Skeletal muscle tissue (tissue), 3 donors: ENCODE measurements at regions not wholly inside any gene's neighbourhood (a gene's known extent, or its start where the extent isn't known, plus 50 kb on each side); places are given as distances from the start of the nearest gene placed in this dataset.
"Not testable (repeated sequence)": the region's sequence is repeated elsewhere in the genome, so short reads cannot be mapped to it uniquely, and the experiment has no call there.

Source experiments
- H3K27ac ChIP-seq: one replicate; pipeline ENCODE4 v1.7.0; 2013; ENCODE audit warnings: mild to moderate bottlenecking, low read depth, low read length, inconsistent platforms
- H3K27me3 ChIP-seq, 3 donors: one replicate each; pipeline ENCODE4 v1.7.0; 2013; ENCODE audit warnings: low read length in 3 of 3; ENCODE audit not compliant: control insufficient read depth in 3 of 3, insufficient read depth in 3 of 3
- H3K36me3 ChIP-seq, 3 donors: one replicate each; pipeline ENCODE4 v1.7.0; 2013; ENCODE audit warnings: low read length in 3 of 3; ENCODE audit not compliant: control insufficient read depth in 3 of 3, insufficient read depth in 3 of 3
- H3K4me1 ChIP-seq, 3 donors: one replicate each; pipeline ENCODE4 v1.7.0; 2013; ENCODE audit warnings: low read length in 3 of 3, mild to moderate bottlenecking in 3 of 3; ENCODE audit not compliant: control insufficient read depth in 3 of 3, insufficient read depth in 3 of 3
- H3K4me3 ChIP-seq, 3 donors: one replicate each; pipeline ENCODE4 v1.7.0; 2013; ENCODE audit warnings: low read length in 3 of 3
- H3K9ac ChIP-seq, 3 donors: one replicate each; pipeline ENCODE4 v1.7.0; 2013; ENCODE audit warnings: low read length in 3 of 3, mild to moderate bottlenecking in 3 of 3, moderate library complexity in 2 of 3, low read depth in 1 of 3
- H3K9me3 ChIP-seq, 3 donors: one replicate each; pipeline ENCODE4 v1.7.0; 2013; ENCODE audit warnings: low read length in 3 of 3; ENCODE audit not compliant: control insufficient read depth in 3 of 3
- donor health status: Osteomylitis.

- H3K36me3 ChIP-seq = not testable (repeated sequence)
Measured at GRCh38 chr4:4004036-4004435, 222.7 kb downstream of the OTOP1 start.

DNA sequence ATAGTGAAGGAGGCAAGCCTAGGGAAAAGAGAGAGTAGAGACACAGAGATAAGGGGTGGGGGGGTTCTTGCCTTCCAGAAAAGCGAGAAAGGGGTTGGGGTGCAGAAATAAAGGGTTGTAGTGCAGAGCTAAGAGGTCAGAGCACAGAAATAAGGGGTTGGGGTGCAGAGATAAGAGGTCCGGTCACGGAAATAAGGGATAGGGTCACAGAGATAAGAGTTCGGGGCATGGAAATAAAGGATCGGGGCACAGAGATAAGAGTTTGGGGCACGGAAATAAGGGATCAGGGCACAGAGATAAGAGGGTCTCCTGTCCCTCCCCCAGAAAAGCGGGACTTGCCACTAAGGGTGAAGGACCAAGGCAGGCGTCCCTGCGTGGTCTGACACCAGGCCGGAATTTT, 222.0 kb downstream of the OTOP1 start:
- H3K4me1 ChIP-seq, H3K27ac ChIP-seq, H3K27me3 ChIP-seq, H3K36me3 ChIP-seq, H3K9me3 ChIP-seq, H3K4me3 ChIP-seq, H3K9ac ChIP-seq: not testable (repeated sequence)

More at GRCh38 chr4:4004036-4004435, 222.7 kb downstream of the OTOP1 start:
- not testable (repeated sequence) for H3K9ac ChIP-seq, H3K4me1 ChIP-seq, H3K9me3 ChIP-seq, H3K4me3 ChIP-seq, H3K27me3 ChIP-seq, H3K27ac ChIP-seq

GRCh38 chr4:4006356-4006755, 220.4 kb downstream of the OTOP1 start:
- H3K4me1 ChIP-seq, H3K4me3 ChIP-seq, H3K9ac ChIP-seq, H3K9me3 ChIP-seq, H3K36me3 ChIP-seq, H3K27ac ChIP-seq, H3K27me3 ChIP-seq: not testable (repeated sequence)

DNA sequence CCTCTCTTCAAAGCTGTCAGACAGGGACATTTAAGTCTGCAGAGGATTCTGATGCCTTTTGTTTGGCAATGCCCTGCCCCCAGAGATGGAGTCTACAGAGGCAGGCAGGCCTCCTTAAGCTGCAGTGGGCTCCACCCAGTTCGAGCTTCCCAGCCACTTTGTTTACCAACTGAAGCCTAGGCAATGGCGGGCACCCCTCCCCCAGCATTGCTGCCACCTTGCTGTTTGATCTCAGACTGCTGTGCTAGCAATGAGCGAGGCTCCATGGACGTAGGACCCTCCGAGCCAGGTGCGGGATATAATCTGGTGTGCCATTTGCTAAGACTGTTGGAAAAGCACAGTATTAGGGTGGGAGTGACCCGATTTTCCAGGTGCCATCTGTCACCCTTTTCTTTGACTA, 207.7 kb downstream of the OTOP1 start:
- H3K9ac ChIP-seq, H3K27ac ChIP-seq, H3K4me3 ChIP-seq, H3K9me3 ChIP-seq, H3K27me3 ChIP-seq, H3K36me3 ChIP-seq, H3K4me1 ChIP-seq: not testable (repeated sequence)

DNA sequence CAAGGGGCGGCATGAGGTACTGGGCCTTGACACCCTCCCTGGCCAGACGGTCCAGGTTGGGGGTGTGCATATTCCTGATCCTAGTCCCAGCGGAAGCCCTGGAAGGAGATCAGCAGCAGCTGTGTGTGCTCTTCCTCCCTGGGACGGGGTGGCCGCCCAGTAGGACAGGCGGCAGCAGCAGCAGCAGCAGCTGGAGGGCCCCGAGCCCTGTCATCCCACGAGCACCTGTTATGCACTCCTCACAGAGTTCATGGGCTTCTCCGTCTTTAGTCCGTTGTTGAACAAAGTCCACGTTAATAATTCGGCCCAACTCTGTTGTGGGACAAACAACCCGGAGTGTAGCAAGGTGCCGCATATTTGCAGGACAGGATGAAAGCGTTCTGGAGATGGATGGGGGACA, 205.6 kb downstream of the OTOP1 start:
- not testable (repeated sequence) for H3K9me3 ChIP-seq, H3K9ac ChIP-seq, H3K27me3 ChIP-seq, H3K36me3 ChIP-seq, H3K4me3 ChIP-seq, H3K27ac ChIP-seq, H3K4me1 ChIP-seq

GRCh38 chr4:4026708-4027107, 200.0 kb downstream of the OTOP1 start:
- not testable (repeated sequence) for H3K27me3 ChIP-seq, H3K4me3 ChIP-seq, H3K4me1 ChIP-seq, H3K9me3 ChIP-seq, H3K27ac ChIP-seq, H3K9ac ChIP-seq, H3K36me3 ChIP-seq

DNA sequence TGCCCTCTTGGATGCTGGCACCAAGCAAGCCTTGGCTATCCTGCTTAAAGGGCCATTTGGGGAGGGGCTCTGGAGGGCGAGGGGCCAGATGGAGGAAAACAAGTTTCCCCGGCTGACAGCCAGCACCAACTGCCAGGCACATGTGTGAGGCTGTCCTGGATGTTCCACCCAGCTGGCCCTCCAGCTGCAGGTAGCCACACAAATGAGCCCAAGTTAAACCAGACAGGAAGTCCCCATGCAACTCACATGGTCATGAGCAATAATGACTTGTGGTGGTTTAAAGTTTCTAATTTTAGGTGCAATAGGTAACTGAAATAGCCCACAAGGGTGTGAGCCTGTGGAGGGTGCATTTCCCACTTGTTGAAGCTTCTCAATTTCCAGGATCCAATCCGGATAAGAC, 198.0 kb downstream of the OTOP1 start:
- H3K4me1 ChIP-seq, H3K36me3 ChIP-seq, H3K9me3 ChIP-seq, H3K27me3 ChIP-seq, H3K4me3 ChIP-seq, H3K9ac ChIP-seq, H3K27ac ChIP-seq: not testable (repeated sequence)

GRCh38 chr4:4030509-4030908, 196.2 kb downstream of the OTOP1 start:
- not testable (repeated sequence) for H3K27ac ChIP-seq, H3K4me3 ChIP-seq, H3K9ac ChIP-seq, H3K9me3 ChIP-seq, H3K27me3 ChIP-seq, H3K36me3 ChIP-seq, H3K4me1 ChIP-seq

DNA sequence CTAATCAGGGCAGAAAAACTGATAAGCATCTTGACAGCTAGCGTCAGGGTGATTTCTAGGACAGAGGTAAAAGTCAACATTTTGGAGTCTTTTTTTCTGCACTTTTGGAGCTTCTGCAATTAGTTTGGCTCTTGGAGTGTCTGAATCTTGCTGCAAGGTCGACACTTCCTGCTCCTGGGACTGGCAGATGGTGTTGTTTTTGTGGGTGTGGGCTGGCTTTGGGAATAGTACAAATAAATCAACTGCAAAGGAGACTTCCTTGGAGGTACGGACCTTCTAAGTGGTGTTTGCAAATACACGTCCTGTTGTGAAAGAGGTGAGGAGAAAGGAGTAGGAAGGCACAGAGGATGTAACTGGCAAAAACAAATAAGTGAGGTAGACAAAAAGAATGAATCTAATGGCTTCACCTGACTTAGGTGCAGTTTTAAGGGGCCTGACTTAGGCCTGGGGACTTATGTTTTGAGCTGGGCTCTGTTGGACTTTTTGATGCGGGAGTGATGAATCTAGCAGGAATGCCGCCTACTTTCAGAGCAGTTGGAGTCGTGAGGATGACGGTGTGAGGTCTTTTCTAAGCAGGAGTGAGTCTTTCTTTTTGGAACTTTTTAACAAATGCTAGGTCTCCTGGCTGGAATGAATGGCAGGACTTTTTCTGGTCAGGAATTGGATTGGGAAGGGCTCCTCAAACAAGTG, 195.1 kb downstream of the OTOP1 start:
- not testable (repeated sequence) for H3K9me3 ChIP-seq, H3K27me3 ChIP-seq, H3K36me3 ChIP-seq, H3K4me1 ChIP-seq, H3K27ac ChIP-seq, H3K9ac ChIP-seq, H3K4me3 ChIP-seq

GRCh38 chr4:4032364-4032763, 194.4 kb downstream of the OTOP1 start:
- H3K4me1 ChIP-seq, H3K4me3 ChIP-seq, H3K9me3 ChIP-seq, H3K9ac ChIP-seq, H3K27me3 ChIP-seq, H3K36me3 ChIP-seq, H3K27ac ChIP-seq: not testable (repeated sequence)
